Endodermal cell (in vitro differentiated cells): ENCODE measurements at regions not wholly inside any gene's neighbourhood (a gene's known extent, or its start where the extent isn't known, plus 50 kb on each side); places are given as distances from the start of the nearest gene placed in this dataset.

Source experiments
- DNase-seq: peaks from one replicate; pipeline ENCODE4 v3.0.0-alpha.2; 2017
- H3K27ac ChIP-seq: 2 replicates; pipeline ENCODE4 v1.5.1; 2013; ENCODE audit warnings: mild to moderate bottlenecking, low read depth, low read length, moderate library complexity
- H3K27me3 ChIP-seq: 2 replicates; pipeline ENCODE4 v1.6.1; 2013; ENCODE audit warnings: mild to moderate bottlenecking, low read length, moderate library complexity; ENCODE audit not compliant: insufficient read depth, control insufficient read depth, poor library complexity, severe bottlenecking
- H3K36me3 ChIP-seq: 2 replicates; pipeline ENCODE4 v1.7.0; 2013; ENCODE audit warnings: mild to moderate bottlenecking, low read length, moderate library complexity; ENCODE audit not compliant: control insufficient read depth, insufficient read depth
- H3K4me1 ChIP-seq: one replicate; pipeline ENCODE4 v1.7.0; 2013; ENCODE audit warnings: low read length; ENCODE audit not compliant: control insufficient read depth, insufficient read depth
- H3K4me3 ChIP-seq: 2 replicates; pipeline ENCODE4 v1.5.1; 2013; ENCODE audit warnings: mild to moderate bottlenecking, low read length, moderate library complexity
- H3K9ac ChIP-seq: 2 replicates; pipeline ENCODE4 v1.6.1; 2013; ENCODE audit warnings: mild to moderate bottlenecking, low read length, moderate library complexity; ENCODE audit not compliant: poor library complexity, severe bottlenecking; ENCODE audit errors: extremely low read depth
- H3K9me3 ChIP-seq: 2 replicates; pipeline ENCODE4 v1.6.1; 2013; ENCODE audit warnings: mild to moderate bottlenecking, low read length, moderate library complexity; ENCODE audit not compliant: control insufficient read depth
- H3K27ac Mint-ChIP-seq: 2 replicates; pipeline ENCODE4 v1.8.0; 2020; ENCODE audit warnings: mixed read lengths
- H3K27me3 Mint-ChIP-seq: 2 replicates; pipeline ENCODE4 v1.8.0; 2021; ENCODE audit warnings: mild to moderate bottlenecking, mixed read lengths; ENCODE audit not compliant: insufficient read depth
- H3K36me3 Mint-ChIP-seq: 2 replicates; pipeline ENCODE4 v1.8.0; 2020; ENCODE audit warnings: low read depth, mixed read lengths
- H3K4me1 Mint-ChIP-seq: 2 replicates; pipeline ENCODE4 v1.8.0; 2020; ENCODE audit warnings: mixed read lengths
- H3K4me3 Mint-ChIP-seq: 2 replicates; pipeline ENCODE4 v1.8.0; 2020; ENCODE audit warnings: mild to moderate bottlenecking, moderate library complexity, mixed read lengths
- H3K9me3 Mint-ChIP-seq: 2 replicates; pipeline ENCODE4 v1.8.0; 2020; ENCODE audit warnings: mild to moderate bottlenecking, mixed read lengths
- WGBS, 2 experiments: methylation state at CpG; one replicate each; pipeline versions ENCODE4 v1.1.5 to v1.1.7; 2013; ENCODE audit warnings: missing lambda C conversion rate in 2 of 2, mixed read lengths in 1 of 2; ENCODE audit not compliant: insufficient coverage in 1 of 2, insufficient read length in 1 of 2; 5-methylcytosine and 5-hydroxymethylcytosine counted together
- TF ChIP-seq, protein P1 (sequence below): fragments of 200-600 bp; sonication (generic); conservative IDR thresholded peaks from 2 replicates; pipeline ENCODE4 v1.5.0; 2021; ENCODE audit warnings: antibody characterized with exemption, mild to moderate bottlenecking

DNA sequence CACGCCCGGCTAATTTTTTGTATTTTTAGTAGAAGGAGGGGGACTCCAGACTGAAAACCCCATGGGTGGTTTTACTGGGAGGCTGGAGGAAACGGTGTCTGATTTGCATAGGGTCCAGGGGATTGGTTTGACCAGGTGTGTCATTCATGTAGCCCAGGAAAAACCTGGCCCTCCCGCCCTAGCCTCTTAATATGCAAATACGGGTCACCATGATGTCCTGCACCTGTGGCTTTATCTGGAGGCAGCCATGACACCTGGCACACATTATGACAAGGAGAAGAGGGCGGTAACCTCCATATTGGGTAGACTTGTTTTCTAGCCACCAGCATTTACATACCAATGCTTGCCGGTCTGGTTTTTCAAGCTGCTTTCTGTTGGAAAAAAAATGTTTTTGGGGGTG, 68.0 kb downstream of the TRIL start:
- H3K27ac ChIP-seq = no peak overlapping the region
- Mint-ChIP-seq H3K27me3 (no peaks in the 10 kb centered on the region), H3K4me3 (no peak overlapping the region), H3K9me3 (no peaks in the 10 kb centered on the region), H3K36me3 (no peaks in the 10 kb centered on the region), H3K4me1 (peaks cover 26% of the 10 kb centered on the region), H3K27ac (no peak overlapping the region)
- peak; percentile 77 for DNase-seq
- no peaks in the 10 kb centered on the region for H3K36me3 ChIP-seq
- no peak overlapping the region for H3K4me3 ChIP-seq
- WGBS, 2 experiments = 75 to 80% methylated on average over 2 to 7 of the region's 7 CpGs
- H3K9me3 ChIP-seq = no peaks in the 10 kb centered on the region
- H3K27me3 ChIP-seq = no peaks in the 10 kb centered on the region
- no peak overlapping the region for H3K9ac ChIP-seq
- TF ChIP-seq, protein P1, sequence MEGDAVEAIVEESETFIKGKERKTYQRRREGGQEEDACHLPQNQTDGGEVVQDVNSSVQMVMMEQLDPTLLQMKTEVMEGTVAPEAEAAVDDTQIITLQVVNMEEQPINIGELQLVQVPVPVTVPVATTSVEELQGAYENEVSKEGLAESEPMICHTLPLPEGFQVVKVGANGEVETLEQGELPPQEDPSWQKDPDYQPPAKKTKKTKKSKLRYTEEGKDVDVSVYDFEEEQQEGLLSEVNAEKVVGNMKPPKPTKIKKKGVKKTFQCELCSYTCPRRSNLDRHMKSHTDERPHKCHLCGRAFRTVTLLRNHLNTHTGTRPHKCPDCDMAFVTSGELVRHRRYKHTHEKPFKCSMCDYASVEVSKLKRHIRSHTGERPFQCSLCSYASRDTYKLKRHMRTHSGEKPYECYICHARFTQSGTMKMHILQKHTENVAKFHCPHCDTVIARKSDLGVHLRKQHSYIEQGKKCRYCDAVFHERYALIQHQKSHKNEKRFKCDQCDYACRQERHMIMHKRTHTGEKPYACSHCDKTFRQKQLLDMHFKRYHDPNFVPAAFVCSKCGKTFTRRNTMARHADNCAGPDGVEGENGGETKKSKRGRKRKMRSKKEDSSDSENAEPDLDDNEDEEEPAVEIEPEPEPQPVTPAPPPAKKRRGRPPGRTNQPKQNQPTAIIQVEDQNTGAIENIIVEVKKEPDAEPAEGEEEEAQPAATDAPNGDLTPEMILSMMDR = no peak
- H3K4me1 ChIP-seq = no peaks in the 10 kb centered on the region

DNA sequence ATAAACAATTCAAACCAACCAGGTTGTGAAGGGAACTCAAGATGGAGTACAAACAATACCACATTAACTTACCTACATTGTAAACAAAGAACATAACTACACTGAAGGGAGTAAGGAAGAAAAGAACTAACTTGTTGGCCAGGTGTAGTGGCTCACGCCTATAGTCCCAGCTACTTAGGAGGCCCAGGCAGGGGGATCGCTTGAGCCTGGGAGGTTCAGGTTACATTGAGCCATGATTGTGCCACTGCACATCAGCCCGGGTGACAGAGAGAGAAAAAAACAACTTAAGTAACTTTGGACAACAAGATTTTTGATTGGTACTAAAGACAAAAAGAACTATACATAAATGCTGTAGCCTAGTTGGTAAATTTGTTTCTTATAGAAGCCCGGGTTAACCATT, 68.8 kb downstream of the TRIL start:
- Histone ChIP-seq H3K27ac (no peak overlapping the region), H3K4me1 (no peaks in the 10 kb centered on the region), H3K27me3 (no peaks in the 10 kb centered on the region), H3K4me3 (no peak overlapping the region), H3K36me3 (no peaks in the 10 kb centered on the region), H3K9me3 (no peaks in the 10 kb centered on the region), H3K9ac (no peak overlapping the region)
- TF ChIP-seq, protein P1 = no peak
- H3K27ac Mint-ChIP-seq = no peak overlapping the region
- WGBS, 2 experiments = 87 to 90% methylated on average over 2 to 4 of the region's 4 CpGs
- H3K27me3 Mint-ChIP-seq = no peaks in the 10 kb centered on the region
- DNase-seq = peak; percentile 58
- H3K4me1 Mint-ChIP-seq = peaks cover 26% of the 10 kb centered on the region
- H3K36me3 Mint-ChIP-seq = no peaks in the 10 kb centered on the region
- H3K9me3 Mint-ChIP-seq = no peaks in the 10 kb centered on the region
- H3K4me3 Mint-ChIP-seq = no peak overlapping the region

DNA sequence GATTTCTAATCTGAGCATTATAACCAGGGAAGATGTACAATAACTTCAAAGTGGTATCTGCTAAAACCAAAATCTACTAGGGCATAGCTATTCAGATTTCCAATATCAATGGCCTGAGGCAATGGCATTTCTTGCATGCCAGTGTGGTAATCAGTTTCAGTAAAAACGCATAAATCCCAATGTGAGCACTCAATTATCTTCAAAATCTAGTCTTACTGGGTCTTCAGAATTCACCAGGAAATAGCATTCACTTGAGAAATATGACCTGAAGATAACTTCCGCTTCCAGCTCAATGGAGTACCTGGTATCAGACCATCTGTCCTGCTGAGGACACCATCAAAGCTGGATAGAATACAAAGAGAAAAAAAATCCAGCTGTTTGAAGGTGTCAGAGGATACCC, 72.4 kb downstream of the TRIL start:
- Histone ChIP-seq H3K4me1 (no peaks in the 10 kb centered on the region), H3K36me3 (no peaks in the 10 kb centered on the region), H3K4me3 (no peak overlapping the region), H3K27me3 (no peaks in the 10 kb centered on the region), H3K9ac (no peak overlapping the region), H3K27ac (no peak overlapping the region), H3K9me3 (no peaks in the 10 kb centered on the region)
- Mint-ChIP-seq H3K4me3 (no peak overlapping the region), H3K9me3 (no peaks in the 10 kb centered on the region), H3K27ac (no peak overlapping the region), H3K27me3 (no peaks in the 10 kb centered on the region), H3K4me1 (peaks cover 16% of the 10 kb centered on the region), H3K36me3 (no peaks in the 10 kb centered on the region)
- no peak for DNase-seq
- 88 to 95% methylated on average over 2 of the region's 2 CpGs for WGBS, 2 experiments
- TF ChIP-seq, protein P1 = no peak
